GM18498 (cell line): ENCODE measurements at regions not wholly inside any gene's neighbourhood (a gene's known extent, or its start where the extent isn't known, plus 50 kb on each side); places are given as distances from the start of the nearest gene placed in this dataset.

ENCODE experiments used
- ATAC-seq: cut with Tn5 transposase; IDR thresholded peaks from one replicate; pipeline ENCODE4 v1.9.1; 2021; ENCODE audit warnings: mild to moderate bottlenecking, moderate library complexity; ENCODE audit not compliant: unreplicated experiment

- ATAC-seq = no peak
These were observed 297.4 kb upstream of the TUSC1 start for GRCh38 chr9:25975667-25976066.

GRCh38 chr9:25964239-25964638 is 286.0 kb upstream of the TUSC1 start:
- ATAC-seq = no peak

- no peak for ATAC-seq
These were observed 281.9 kb upstream of the TUSC1 start for GRCh38 chr9:25960178-25960577.

GRCh38 chr9:25954209-25954608 is 276.0 kb upstream of the TUSC1 start:
- ATAC-seq = no peak

- ATAC-seq = no peak
These were observed 269.9 kb upstream of the TUSC1 start for GRCh38 chr9:25948182-25948581.

- no peak for ATAC-seq
These were observed 260.9 kb upstream of the TUSC1 start for GRCh38 chr9:25939126-25939525.

GRCh38 chr9:25936031-25936430 is 257.8 kb upstream of the TUSC1 start:
- no peak for ATAC-seq

- no peak for ATAC-seq
These were observed 256.9 kb upstream of the TUSC1 start for GRCh38 chr9:25935188-25935587.

- no peak for ATAC-seq
These were observed 240.5 kb upstream of the TUSC1 start for GRCh38 chr9:25918761-25919160.

GRCh38 chr9:25917731-25918362 is 239.6 kb upstream of the TUSC1 start:
- no peak for ATAC-seq

GRCh38 chr9:25913806-25914205 is 235.6 kb upstream of the TUSC1 start:
- no peak for ATAC-seq

GRCh38 chr9:25904701-25905100 is 226.5 kb upstream of the TUSC1 start:
- ATAC-seq = no peak

- ATAC-seq = no peak
These were observed 213.3 kb upstream of the TUSC1 start for GRCh38 chr9:25891527-25891926.

- no peak for ATAC-seq
These were observed 211.4 kb upstream of the TUSC1 start for GRCh38 chr9:25889661-25890060.

- ATAC-seq = no peak
These were observed 198.0 kb upstream of the TUSC1 start for GRCh38 chr9:25876248-25876647.

GRCh38 chr9:25864509-25864908 is 186.3 kb upstream of the TUSC1 start:
- ATAC-seq = no peak

GRCh38 chr9:25861421-25861820 is 183.2 kb upstream of the TUSC1 start:
- no peak for ATAC-seq

- ATAC-seq = no peak
These were observed 178.9 kb upstream of the TUSC1 start for GRCh38 chr9:25857147-25857546.

GRCh38 chr9:25850803-25851202 is 172.6 kb upstream of the TUSC1 start:
- ATAC-seq = no peak

- ATAC-seq = no peak
These were observed 167.6 kb upstream of the TUSC1 start for GRCh38 chr9:25845867-25846266.

GRCh38 chr9:25830381-25830780 is 152.1 kb upstream of the TUSC1 start:
- ATAC-seq = no peak

GRCh38 chr9:25827626-25828025 is 149.4 kb upstream of the TUSC1 start:
- ATAC-seq = no peak

GRCh38 chr9:25816439-25816838 is 138.2 kb upstream of the TUSC1 start:
- no peak for ATAC-seq
